GM21529 (cell line): ENCODE measurements at regions not wholly inside any gene's neighbourhood (a gene's known extent, or its start where the extent isn't known, plus 50 kb on each side); places are given as distances from the start of the nearest gene placed in this dataset.
A peak's percentile ranks its signal among the peaks of the same experiment; 100 is the strongest.

ENCODE experiments used
- ATAC-seq: cut with Tn5 transposase; IDR thresholded peaks from one replicate; pipeline ENCODE4 v1.9.1; 2021; ENCODE audit not compliant: unreplicated experiment

- no peak for ATAC-seq
Measured at GRCh38 chr5:41670854-41671479, 160.6 kb upstream of the PLCXD3 start.

DNA sequence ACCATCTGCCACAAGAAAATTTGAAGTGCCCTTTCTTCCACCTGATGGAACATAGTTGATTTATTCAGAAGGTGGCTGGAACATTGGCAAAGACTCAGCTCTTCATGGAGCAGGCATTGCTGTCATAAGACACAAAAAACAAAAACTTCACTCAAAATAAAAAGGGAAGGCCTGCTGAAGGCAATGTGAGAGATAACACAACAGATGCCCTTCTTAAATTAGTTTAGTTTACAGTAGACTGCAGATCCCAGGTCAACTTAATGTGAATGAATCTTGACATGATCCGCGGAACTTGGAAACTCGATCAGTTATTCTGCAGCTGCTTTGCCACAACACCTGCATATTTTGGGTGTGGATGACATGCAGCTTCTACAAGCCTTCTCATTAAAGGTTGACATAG lies 159.8 kb upstream of the PLCXD3 start:
- ATAC-seq: no peak

DNA sequence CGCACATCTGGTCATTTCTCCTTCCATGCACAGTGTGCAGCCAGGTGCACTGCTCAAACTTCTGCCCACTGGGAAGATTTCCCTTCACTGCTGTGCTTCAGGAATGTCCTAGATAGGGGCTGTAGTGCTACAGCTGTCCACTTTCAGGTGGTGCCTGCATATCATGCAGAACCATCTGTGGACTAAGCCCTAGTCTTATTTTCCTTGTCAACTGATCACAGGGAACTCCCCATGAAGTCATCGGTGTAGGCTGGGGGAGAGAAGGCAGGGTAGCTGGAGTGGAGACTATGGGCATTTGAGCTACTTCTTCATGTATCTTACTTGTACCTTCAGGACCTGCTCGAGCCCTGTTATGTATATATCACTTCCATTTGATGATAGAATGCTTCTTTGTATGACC lies 150.9 kb upstream of the PLCXD3 start:
- no peak for ATAC-seq

GRCh38 chr5:41656597-41656996 lies 146.2 kb upstream of the PLCXD3 start:
- no peak for ATAC-seq

- no peak for ATAC-seq
Measured at GRCh38 chr5:41650131-41650530, 139.7 kb upstream of the PLCXD3 start.

- ATAC-seq: no peak
Measured at GRCh38 chr5:41649659-41650058, 139.3 kb upstream of the PLCXD3 start.

DNA sequence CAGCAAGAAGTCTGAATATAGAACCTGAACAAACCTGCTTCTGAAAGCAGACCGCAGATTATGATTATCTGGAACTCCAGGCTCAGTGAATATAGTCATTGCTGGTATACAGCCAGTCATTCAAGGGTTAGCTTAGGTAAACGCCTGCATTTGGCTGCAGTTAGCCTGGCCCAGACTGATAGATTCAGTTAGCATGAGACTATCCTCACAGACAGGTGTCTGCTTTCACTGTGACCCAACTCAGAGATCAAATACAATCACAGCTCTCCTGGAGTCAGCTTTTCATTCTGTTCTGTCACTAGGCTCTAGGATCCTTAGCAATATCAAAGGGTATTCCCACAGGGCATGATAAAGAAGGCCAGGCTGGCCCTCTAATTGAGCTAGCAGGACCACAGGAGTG lies 138.6 kb upstream of the PLCXD3 start:
- no peak for ATAC-seq

GRCh38 chr5:41641621-41642020 lies 131.2 kb upstream of the PLCXD3 start:
- ATAC-seq: no peak

DNA sequence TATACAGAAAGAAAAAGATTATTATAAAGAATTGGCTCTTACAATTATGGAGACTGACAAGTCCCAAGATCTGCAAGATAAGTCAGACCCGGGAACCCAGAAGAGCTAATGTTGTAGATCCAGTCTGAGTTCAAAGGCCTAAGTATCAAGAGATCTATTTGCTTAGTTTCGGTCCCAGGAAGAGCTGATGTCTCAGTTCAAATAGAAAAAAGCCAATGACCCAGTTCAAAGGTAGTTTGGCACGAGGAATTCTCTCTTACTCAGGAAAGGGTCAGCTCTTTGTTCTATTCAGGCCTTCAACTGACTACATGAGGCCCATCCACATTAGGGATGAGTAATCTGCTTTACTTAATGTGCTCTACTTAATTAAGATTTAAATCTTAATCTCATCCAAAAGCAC lies 128.3 kb upstream of the PLCXD3 start:
- ATAC-seq: no peak

- ATAC-seq: no peak
Measured at GRCh38 chr5:41637869-41638268, 127.5 kb upstream of the PLCXD3 start.

GRCh38 chr5:41637424-41637823 lies 127.0 kb upstream of the PLCXD3 start:
- ATAC-seq: no peak

DNA sequence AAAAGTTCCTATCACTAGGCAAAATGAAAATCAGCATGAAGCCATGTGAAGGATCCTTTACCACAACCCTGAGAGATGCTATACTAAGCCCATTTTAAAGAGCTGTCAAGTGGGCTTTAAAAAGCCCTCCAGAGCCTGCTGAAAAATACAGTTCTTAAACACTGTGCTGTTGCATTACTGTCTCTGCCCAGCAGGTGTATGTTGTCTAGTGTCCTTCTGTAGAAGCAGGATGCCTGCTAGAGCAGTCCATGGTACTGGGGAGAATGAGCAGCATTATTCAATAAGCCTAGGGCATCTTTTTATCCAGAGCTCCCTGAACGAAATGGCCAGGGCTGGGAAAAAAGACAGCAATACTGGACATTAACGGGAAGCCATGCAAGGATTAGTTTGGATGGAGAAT lies 126.2 kb upstream of the PLCXD3 start:
- ATAC-seq: peak; percentile 76

GRCh38 chr5:41629897-41630296 lies 119.5 kb upstream of the PLCXD3 start:
- no peak for ATAC-seq

GRCh38 chr5:41625571-41625970 lies 115.2 kb upstream of the PLCXD3 start:
- no peak for ATAC-seq

- ATAC-seq: no peak
Measured at GRCh38 chr5:41621420-41621819, 111.0 kb upstream of the PLCXD3 start.

- no peak for ATAC-seq
Measured at GRCh38 chr5:41617843-41618515, 107.6 kb upstream of the PLCXD3 start.

- ATAC-seq: no peak
Measured at GRCh38 chr5:41610386-41610785, 100.0 kb upstream of the PLCXD3 start.

- ATAC-seq: no peak
Measured at GRCh38 chr5:41600731-41601130, 90.3 kb upstream of the PLCXD3 start.

DNA sequence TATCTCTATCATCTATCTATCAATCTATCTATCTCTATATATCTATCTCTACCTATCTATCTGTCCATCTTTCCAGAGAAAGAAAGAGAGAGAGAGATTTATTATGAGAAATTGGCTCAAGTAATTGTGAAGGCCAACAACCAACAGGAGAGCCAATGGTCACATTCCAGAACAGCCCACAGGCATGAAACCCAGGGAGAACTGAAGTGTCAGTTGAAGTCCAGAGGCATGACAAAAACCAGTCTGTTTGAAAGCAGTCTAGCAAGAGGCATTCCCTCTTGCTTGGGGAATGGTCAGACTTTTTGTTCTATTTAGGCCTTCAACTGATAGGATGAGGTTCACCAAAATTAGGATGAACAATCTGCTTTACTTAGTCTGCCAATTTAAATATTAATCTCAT lies 87.6 kb upstream of the PLCXD3 start:
- ATAC-seq: no peak

GRCh38 chr5:41587668-41588067 lies 77.3 kb upstream of the PLCXD3 start:
- no peak for ATAC-seq

GRCh38 chr5:41575110-41575779 lies 64.8 kb upstream of the PLCXD3 start:
- ATAC-seq: no peak

DNA sequence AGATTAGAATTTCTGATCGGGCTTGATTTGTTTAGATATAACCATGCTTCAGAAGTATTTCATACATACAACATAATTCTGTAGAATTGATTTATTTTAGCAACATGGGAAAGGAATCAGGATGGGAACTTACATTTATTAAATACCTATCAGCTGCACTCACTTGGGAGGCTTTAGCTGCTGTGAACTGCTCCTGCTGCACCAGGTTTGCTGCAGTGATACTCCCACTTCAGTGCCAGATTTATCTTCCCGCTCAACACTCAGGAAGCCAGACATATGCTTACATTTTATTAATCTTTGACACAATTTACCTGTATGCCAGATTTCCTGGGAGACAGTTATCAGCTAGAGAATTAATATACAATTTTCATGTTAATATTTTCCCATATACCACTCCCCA lies 64.0 kb upstream of the PLCXD3 start:
- ATAC-seq: no peak
